ENCODE measurements at regions not wholly inside any gene's neighbourhood (a gene's known extent, or its start where the extent isn't known, plus 50 kb on each side); places are given as distances from the start of the nearest gene placed in this dataset.
"Not testable (repeated sequence)": the region's sequence is repeated elsewhere in the genome, so short reads cannot be mapped to it uniquely, and the experiment has no call there.

DNA sequence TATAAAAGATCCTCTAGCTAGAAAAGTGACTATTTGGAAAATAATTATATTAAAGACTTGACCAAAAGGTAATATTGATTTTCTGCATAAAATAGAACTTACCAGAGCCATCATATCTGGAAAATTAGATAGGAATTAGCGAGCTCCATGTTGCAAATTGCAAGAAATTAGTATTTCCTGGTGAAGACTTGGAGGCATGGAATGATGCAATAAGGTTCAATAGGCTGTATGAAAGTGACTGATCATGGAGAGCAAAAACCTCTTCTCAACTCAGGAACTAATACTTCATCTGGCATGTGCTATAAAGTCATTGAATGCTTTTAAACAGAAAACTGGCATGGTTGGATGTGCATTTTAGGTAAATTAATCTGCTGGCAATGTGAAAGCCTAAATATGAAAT is 66.3 kb upstream of the UFM1 start:
- Histone ChIP-seq H3K9ac (ENCODE audit: low read length) (no peak overlapping the region), H3K4me1 (ENCODE audit: control insufficient read depth, insufficient read depth, low read length) (no peaks in the 10 kb centered on the region), H3K27me3 (ENCODE audit: control insufficient read depth, insufficient read depth, low read length) (no peaks in the 10 kb centered on the region), H3K27ac (ENCODE audit: low read depth, low read length) (no peak overlapping the region), H3K9me3 (ENCODE audit: control insufficient read depth, insufficient read depth, low read depth, low read length) (no peaks in the 10 kb centered on the region), H3K4me3 (ENCODE audit: low read depth, low read length) (no peak overlapping the region), H3K36me3 (ENCODE audit: control insufficient read depth, insufficient read depth, low read length) (no peaks in the 10 kb centered on the region)

DNA sequence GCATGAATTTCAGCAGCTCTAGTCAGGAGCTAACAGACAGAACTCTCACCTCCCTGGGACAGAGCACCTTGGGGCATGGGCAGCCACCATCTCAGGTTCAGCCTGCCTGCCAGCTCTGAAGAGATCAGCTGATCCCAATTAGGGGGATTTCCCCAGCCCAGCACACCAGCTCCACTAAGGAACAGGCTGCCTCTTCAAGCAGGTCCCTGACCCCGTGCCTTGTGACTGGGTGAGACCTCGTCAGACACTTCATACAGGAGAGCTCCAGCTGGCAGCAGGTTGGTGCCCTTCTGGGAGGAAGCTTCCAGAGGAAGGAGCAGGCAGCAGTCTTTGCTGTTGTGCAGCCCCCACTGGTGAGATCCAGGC is 84.5 kb upstream of the UFM1 start:
- Histone ChIP-seq H3K27ac (ENCODE audit: low read depth, low read length) (no peak overlapping the region), H3K4me1 (ENCODE audit: control insufficient read depth, insufficient read depth, low read length) (no peaks in the 10 kb centered on the region), H3K36me3 (ENCODE audit: control insufficient read depth, insufficient read depth, low read length) (no peaks in the 10 kb centered on the region), H3K4me3 (ENCODE audit: low read depth, low read length) (no peak overlapping the region), H3K9ac (ENCODE audit: low read length) (no peak overlapping the region), H3K9me3 (ENCODE audit: control insufficient read depth, insufficient read depth, low read depth, low read length) (no peaks in the 10 kb centered on the region), H3K27me3 (ENCODE audit: control insufficient read depth, insufficient read depth, low read length) (no peaks in the 10 kb centered on the region)

DNA sequence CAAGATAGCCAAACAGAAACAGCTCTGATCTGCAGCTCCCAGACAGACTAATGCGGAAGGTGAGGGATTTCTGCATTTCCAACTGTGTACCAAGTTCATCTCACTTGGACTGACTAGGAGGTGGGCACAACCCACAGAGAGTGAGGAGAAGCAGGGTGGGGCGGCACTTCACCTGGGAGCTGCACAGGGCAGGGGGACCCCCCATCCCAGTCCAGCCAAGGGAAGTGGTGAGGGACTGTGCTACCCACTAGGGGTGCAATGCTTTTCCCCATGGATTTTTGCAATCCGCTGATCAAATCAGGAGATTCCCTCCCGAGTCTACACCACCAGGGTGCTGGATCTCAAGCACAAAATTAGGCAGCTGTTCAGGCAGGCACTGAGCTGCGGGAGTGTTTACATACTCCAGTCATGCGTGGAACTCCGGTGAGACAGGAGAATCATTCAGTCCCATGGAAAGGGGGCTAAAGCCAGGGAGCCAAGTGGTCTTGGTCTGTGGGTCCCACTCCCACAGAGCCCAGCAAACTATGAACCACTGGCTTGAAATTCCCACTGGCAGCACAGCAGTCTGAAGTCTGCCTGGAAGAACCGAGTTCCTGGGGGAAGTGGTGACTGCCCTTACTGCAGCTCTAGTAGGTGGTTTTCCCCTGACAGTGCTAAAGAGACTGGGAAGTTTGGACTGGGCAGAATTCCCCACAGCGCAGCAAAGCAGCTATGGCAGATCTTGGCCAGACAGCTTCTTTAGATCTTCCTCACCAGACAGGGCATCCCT is 85.1 kb upstream of the UFM1 start:
- Histone ChIP-seq H3K27ac (ENCODE audit: low read depth, low read length) (no peak overlapping the region), H3K9me3 (ENCODE audit: control insufficient read depth, insufficient read depth, low read depth, low read length) (no peaks in the 10 kb centered on the region), H3K9ac (ENCODE audit: low read length) (no peak overlapping the region), H3K4me3 (ENCODE audit: low read depth, low read length) (no peak overlapping the region), H3K4me1 (ENCODE audit: control insufficient read depth, insufficient read depth, low read length) (no peaks in the 10 kb centered on the region), H3K36me3 (ENCODE audit: control insufficient read depth, insufficient read depth, low read length) (no peaks in the 10 kb centered on the region), H3K27me3 (ENCODE audit: control insufficient read depth, insufficient read depth, low read length) (no peaks in the 10 kb centered on the region)

DNA sequence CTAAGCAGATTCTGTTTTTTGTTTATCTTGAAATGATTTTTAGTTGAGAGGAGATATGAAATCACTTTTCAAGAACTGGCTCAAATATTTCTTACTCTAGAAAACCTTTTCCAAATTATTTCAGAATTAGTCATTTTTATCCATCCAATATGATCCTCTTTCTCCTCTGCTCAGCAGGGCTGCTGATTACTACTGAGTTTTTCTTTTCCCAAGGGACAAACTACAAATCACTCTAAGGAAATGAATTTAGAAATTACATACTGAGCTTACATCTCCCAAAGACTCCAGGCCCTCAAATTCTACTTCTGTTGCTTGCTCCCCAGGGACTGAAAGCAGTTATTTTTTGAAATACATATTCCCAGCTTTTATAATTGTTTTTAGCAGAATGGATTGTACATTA is 87.4 kb upstream of the UFM1 start:
- H3K36me3 ChIP-seq (ENCODE audit: control insufficient read depth, insufficient read depth, low read length) = no peaks in the 10 kb centered on the region
- no peak overlapping the region for H3K27ac ChIP-seq (ENCODE audit: low read depth, low read length)
- no peaks in the 10 kb centered on the region for H3K27me3 ChIP-seq (ENCODE audit: control insufficient read depth, insufficient read depth, low read length)
- no peaks in the 10 kb centered on the region for H3K4me1 ChIP-seq (ENCODE audit: control insufficient read depth, insufficient read depth, low read length)
- H3K9me3 ChIP-seq (ENCODE audit: control insufficient read depth, insufficient read depth, low read depth, low read length) = no peaks in the 10 kb centered on the region
- H3K9ac ChIP-seq (ENCODE audit: low read length) = no peak overlapping the region
- H3K4me3 ChIP-seq (ENCODE audit: low read depth, low read length) = no peak overlapping the region

DNA sequence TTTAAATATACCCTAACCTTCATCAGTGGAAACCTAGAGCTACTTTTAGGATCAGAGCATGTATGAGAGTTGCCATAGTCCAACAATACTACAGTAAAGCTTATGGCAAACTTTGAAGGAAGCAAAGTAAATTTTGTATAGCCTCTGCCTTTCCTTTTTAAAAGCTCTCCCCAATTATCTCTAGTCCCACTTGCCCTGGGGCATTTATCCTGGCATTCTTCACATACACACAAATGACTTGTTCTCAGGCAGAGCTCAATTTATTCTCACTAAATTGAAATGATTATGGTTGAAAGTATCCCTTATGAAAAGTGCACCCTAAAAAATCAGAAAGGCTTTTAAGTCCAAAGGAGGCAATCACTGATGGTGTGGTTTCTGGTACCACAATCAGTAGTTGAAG is 94.1 kb upstream of the UFM1 start:
- Histone ChIP-seq H3K27me3 (ENCODE audit: control insufficient read depth, insufficient read depth, low read length) (no peaks in the 10 kb centered on the region), H3K9ac (ENCODE audit: low read length) (no peak overlapping the region), H3K27ac (ENCODE audit: low read depth, low read length) (no peak overlapping the region), H3K9me3 (ENCODE audit: control insufficient read depth, insufficient read depth, low read depth, low read length) (no peaks in the 10 kb centered on the region), H3K4me3 (ENCODE audit: low read depth, low read length) (no peak overlapping the region), H3K36me3 (ENCODE audit: control insufficient read depth, insufficient read depth, low read length) (no peaks in the 10 kb centered on the region), H3K4me1 (ENCODE audit: control insufficient read depth, insufficient read depth, low read length) (peaks cover 18% of the 10 kb centered on the region)

DNA sequence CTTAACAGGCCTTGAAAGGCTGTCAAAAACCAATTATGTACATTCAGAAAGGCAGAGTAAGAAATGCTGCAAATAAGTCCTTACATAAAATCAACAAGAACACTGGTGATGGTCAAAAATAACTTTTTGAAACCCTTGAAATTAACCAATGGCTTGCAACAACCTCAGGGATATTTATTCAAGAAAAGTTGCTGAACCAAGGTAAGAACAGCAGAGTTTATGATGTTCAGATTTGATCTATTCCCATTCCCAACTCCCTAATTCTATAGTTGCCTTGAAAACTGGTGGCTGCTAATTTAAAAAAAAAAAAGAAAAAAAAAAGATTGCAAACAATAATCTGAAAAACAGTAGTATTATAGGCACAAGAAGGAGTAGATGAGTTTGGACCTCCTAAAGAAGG is 109.8 kb upstream of the UFM1 start:
- no peaks in the 10 kb centered on the region for H3K27me3 ChIP-seq (ENCODE audit: control insufficient read depth, insufficient read depth, low read length)
- no peak overlapping the region for H3K4me3 ChIP-seq (ENCODE audit: low read depth, low read length)
- H3K9ac ChIP-seq (ENCODE audit: low read length) = no peak overlapping the region
- no peaks in the 10 kb centered on the region for H3K36me3 ChIP-seq (ENCODE audit: control insufficient read depth, insufficient read depth, low read length)
- H3K9me3 ChIP-seq (ENCODE audit: control insufficient read depth, insufficient read depth, low read depth, low read length) = no peaks in the 10 kb centered on the region
- no peaks in the 10 kb centered on the region for H3K4me1 ChIP-seq (ENCODE audit: control insufficient read depth, insufficient read depth, low read length)
- no peak overlapping the region for H3K27ac ChIP-seq (ENCODE audit: low read depth, low read length)

DNA sequence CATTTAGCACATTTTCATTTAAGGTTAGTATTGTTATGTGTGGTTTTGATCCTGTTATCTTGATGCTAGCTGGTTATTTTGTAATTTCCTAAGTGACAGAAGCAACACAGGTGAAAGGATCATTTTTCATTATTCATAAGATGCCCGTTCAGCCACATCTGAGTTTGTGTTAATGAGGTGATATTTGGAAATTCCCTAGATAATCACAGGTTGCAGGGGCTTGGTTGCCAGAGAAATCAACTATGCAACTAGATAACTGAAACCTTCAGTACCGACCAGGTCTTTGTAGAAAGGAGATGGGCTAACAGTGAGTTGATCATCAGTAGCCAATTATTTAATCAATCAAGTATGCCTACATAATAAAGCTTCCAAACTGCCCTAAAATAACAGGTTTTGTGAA is 121.3 kb upstream of the UFM1 start:
- no peaks in the 10 kb centered on the region for H3K9me3 ChIP-seq (ENCODE audit: control insufficient read depth, insufficient read depth, low read depth, low read length)
- H3K27me3 ChIP-seq (ENCODE audit: control insufficient read depth, insufficient read depth, low read length) = no peaks in the 10 kb centered on the region
- no peak overlapping the region for H3K4me3 ChIP-seq (ENCODE audit: low read depth, low read length)
- H3K4me1 ChIP-seq (ENCODE audit: control insufficient read depth, insufficient read depth, low read length) = no peaks in the 10 kb centered on the region
- no peak overlapping the region for H3K27ac ChIP-seq (ENCODE audit: low read depth, low read length)
- H3K36me3 ChIP-seq (ENCODE audit: control insufficient read depth, insufficient read depth, low read length) = no peaks in the 10 kb centered on the region
- no peak overlapping the region for H3K9ac ChIP-seq (ENCODE audit: low read length)

DNA sequence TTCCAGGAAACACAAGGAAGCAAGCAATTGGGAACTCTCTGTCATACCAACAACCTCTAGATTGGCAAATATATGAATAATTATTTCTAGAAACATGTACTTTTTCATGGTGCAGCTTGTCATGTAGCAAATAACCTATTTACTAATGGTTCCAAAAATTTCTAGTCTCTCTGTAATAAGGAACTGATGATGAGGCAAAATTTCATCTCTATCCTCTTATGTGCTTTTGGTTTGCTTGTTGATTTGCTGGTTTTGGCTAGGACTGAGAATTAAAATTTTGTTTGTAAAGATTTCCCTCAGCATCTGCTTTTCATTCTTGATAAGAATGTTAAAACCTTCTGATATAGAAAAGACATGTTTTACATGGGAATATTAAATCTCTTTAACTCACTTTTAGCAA is 123.2 kb upstream of the UFM1 start:
- no peak overlapping the region for H3K4me3 ChIP-seq (ENCODE audit: low read depth, low read length)
- H3K4me1 ChIP-seq (ENCODE audit: control insufficient read depth, insufficient read depth, low read length) = no peaks in the 10 kb centered on the region
- H3K27me3 ChIP-seq (ENCODE audit: control insufficient read depth, insufficient read depth, low read length) = no peaks in the 10 kb centered on the region
- H3K9ac ChIP-seq (ENCODE audit: low read length) = no peak overlapping the region
- no peak overlapping the region for H3K27ac ChIP-seq (ENCODE audit: low read depth, low read length)
- no peaks in the 10 kb centered on the region for H3K36me3 ChIP-seq (ENCODE audit: control insufficient read depth, insufficient read depth, low read length)
- no peaks in the 10 kb centered on the region for H3K9me3 ChIP-seq (ENCODE audit: control insufficient read depth, insufficient read depth, low read depth, low read length)

DNA sequence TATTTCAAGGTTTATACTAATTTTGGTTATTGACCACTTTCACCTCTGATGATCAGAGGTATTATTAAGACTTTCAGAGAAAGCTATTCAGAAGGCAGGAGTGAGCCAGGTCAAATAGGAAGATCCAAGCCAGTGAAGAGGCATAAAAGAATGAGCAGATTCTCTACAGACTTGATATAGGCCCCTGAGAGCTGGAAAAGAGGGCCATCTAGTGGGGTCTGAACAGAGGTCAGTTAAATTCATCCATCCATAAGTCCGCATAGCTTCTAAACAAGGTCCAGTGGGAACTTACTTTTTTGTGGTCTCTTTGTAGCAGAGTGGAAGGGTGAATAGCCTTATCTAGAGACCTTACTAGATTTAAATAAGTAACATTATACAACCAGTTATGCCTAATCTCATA is 126.6 kb upstream of the UFM1 start:
- Histone ChIP-seq H3K9me3 (ENCODE audit: control insufficient read depth, insufficient read depth, low read depth, low read length) (no peaks in the 10 kb centered on the region), H3K9ac (ENCODE audit: low read length) (no peak overlapping the region)

DNA sequence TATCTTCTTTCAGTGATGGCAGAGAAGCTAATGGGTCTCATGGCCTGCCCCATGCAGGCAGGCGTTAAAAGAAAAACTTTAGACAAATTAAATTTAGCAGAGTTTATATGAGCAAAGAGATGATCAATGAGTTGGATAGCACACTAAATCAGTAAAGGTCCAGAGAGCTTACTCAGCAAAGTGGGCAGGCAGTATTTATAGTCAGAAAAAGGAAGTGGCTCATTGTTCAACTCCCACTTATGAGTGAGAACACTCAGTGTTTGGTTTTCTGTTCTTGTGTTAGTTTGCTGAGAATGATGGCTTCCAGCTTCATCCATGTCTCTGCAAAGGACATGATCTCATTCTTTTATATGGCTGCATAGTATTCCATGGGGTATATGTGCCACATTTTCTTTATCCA is 128.5 kb upstream of the UFM1 start:
- H3K36me3 ChIP-seq (ENCODE audit: control insufficient read depth, insufficient read depth, low read length); H3K4me1 ChIP-seq (ENCODE audit: control insufficient read depth, insufficient read depth, low read length); H3K27me3 ChIP-seq (ENCODE audit: control insufficient read depth, insufficient read depth, low read length); H3K9me3 ChIP-seq (ENCODE audit: control insufficient read depth, insufficient read depth, low read depth, low read length); H3K9ac ChIP-seq (ENCODE audit: low read length); H3K27ac ChIP-seq (ENCODE audit: low read depth, low read length); H3K4me3 ChIP-seq (ENCODE audit: low read depth, low read length): not testable (repeated sequence)

More for the DNA sequence above, 126.6 kb upstream of the UFM1 start:
- no peaks in the 10 kb centered on the region for H3K4me1 ChIP-seq (ENCODE audit: control insufficient read depth, insufficient read depth, low read length)
- no peak overlapping the region for H3K27ac ChIP-seq (ENCODE audit: low read depth, low read length)
- no peak overlapping the region for H3K4me3 ChIP-seq (ENCODE audit: low read depth, low read length)
- no peaks in the 10 kb centered on the region for H3K27me3 ChIP-seq (ENCODE audit: control insufficient read depth, insufficient read depth, low read length)
- no peaks in the 10 kb centered on the region for H3K36me3 ChIP-seq (ENCODE audit: control insufficient read depth, insufficient read depth, low read length)

DNA sequence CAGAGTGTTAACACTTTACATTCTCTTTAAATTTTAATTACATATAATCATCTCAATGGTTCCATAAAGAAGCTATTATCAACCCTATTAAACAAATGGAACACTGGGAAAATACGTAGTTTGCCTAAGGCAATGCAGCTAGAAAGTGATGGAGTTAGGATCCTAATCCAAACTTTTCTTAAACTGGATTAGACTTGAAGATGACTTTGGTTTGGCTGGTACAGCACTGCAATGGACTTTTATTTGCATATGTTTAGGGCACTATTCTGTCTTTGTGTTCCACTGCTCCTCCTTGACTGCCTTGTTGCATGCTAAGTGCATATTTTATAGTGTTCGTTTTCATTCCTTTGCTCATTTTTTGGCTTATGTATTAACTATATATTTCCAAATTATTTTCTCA is 133.5 kb upstream of the UFM1 start:
- no peak overlapping the region for H3K4me3 ChIP-seq (ENCODE audit: low read depth, low read length)
- no peak overlapping the region for H3K27ac ChIP-seq (ENCODE audit: low read depth, low read length)
- peaks cover 8% of the 10 kb centered on the region; the same call in 1 of the 2 replicates for H3K9me3 ChIP-seq (ENCODE audit: control insufficient read depth, insufficient read depth, low read depth, low read length)
- H3K27me3 ChIP-seq (ENCODE audit: control insufficient read depth, insufficient read depth, low read length) = no peaks in the 10 kb centered on the region
- H3K36me3 ChIP-seq (ENCODE audit: control insufficient read depth, insufficient read depth, low read length) = no peaks in the 10 kb centered on the region
- H3K9ac ChIP-seq (ENCODE audit: low read length) = no peak overlapping the region
- H3K4me1 ChIP-seq (ENCODE audit: control insufficient read depth, insufficient read depth, low read length) = no peaks in the 10 kb centered on the region; the same call in 1 of the 2 replicates

Data from HUES6 (cell line).